ENCODE measurements at regions not wholly inside any gene's neighbourhood (a gene's known extent, or its start where the extent isn't known, plus 50 kb on each side); places are given as distances from the start of the nearest gene placed in this dataset.
A peak's percentile ranks its signal among the peaks of the same experiment; 100 is the strongest.

- no peak for DNase-seq (ENCODE audit: low read depth, low spot score)
Observed at GRCh38 chr21:35648512-35648911, 411.8 kb downstream of the SETD4 start.

GRCh38 chr21:35646606-35647005 is 413.7 kb downstream of the SETD4 start:
- peak; percentile 40 for DNase-seq (ENCODE audit: low read depth, low spot score)

- no peak for DNase-seq (ENCODE audit: low read depth, low spot score)
Observed at GRCh38 chr21:35645991-35646390, 414.3 kb downstream of the SETD4 start.

GRCh38 chr21:35644523-35644922 is 415.8 kb downstream of the SETD4 start:
- DNase-seq (ENCODE audit: low read depth, low spot score), result no peak

- no peak for DNase-seq (ENCODE audit: low read depth, low spot score)
Observed at GRCh38 chr21:35643176-35643575, 417.1 kb downstream of the SETD4 start.

- no peak for DNase-seq (ENCODE audit: low read depth, low spot score)
Observed at GRCh38 chr21:35641271-35642016, 418.9 kb downstream of the SETD4 start.

- no peak for DNase-seq (ENCODE audit: low read depth, low spot score)
Observed at GRCh38 chr21:35637431-35637830, 422.9 kb downstream of the SETD4 start.

GRCh38 chr21:35635994-35636393 is 424.3 kb downstream of the SETD4 start:
- DNase-seq (ENCODE audit: low read depth, low spot score), result no peak

GRCh38 chr21:35635261-35635660 is 425.1 kb downstream of the SETD4 start:
- no peak for DNase-seq (ENCODE audit: low read depth, low spot score)

- no peak for DNase-seq (ENCODE audit: low read depth, low spot score)
Observed at GRCh38 chr21:35633501-35633900, 426.8 kb downstream of the SETD4 start.

- DNase-seq (ENCODE audit: low read depth, low spot score), result no peak
Observed at GRCh38 chr21:35632711-35633110, 427.6 kb downstream of the SETD4 start.

- DNase-seq (ENCODE audit: low read depth, low spot score), result no peak
Observed at GRCh38 chr21:35628316-35628715, 432.0 kb downstream of the SETD4 start.

GRCh38 chr21:35627462-35627861 is 432.9 kb downstream of the SETD4 start:
- no peak for DNase-seq (ENCODE audit: low read depth, low spot score)

GRCh38 chr21:35625576-35625975 is 434.8 kb downstream of the SETD4 start:
- no peak for DNase-seq (ENCODE audit: low read depth, low spot score)

GRCh38 chr21:35624901-35625300 is 435.4 kb downstream of the SETD4 start:
- no peak for DNase-seq (ENCODE audit: low read depth, low spot score)

GRCh38 chr21:35622612-35623011 is 437.7 kb downstream of the SETD4 start:
- DNase-seq (ENCODE audit: low read depth, low spot score), result no peak

GRCh38 chr21:35619184-35619583 is 441.1 kb downstream of the SETD4 start:
- no peak for DNase-seq (ENCODE audit: low read depth, low spot score)

- no peak for DNase-seq (ENCODE audit: low read depth, low spot score)
Observed at GRCh38 chr21:35617491-35617890, 442.8 kb downstream of the SETD4 start.

GRCh38 chr21:35616090-35616489 is 444.2 kb downstream of the SETD4 start:
- DNase-seq (ENCODE audit: low read depth, low spot score), result peak; percentile 29

- DNase-seq (ENCODE audit: low read depth, low spot score), result no peak
Observed at GRCh38 chr21:35615325-35615724, 445.0 kb downstream of the SETD4 start.

GRCh38 chr21:35614396-35614921 is 445.9 kb downstream of the SETD4 start:
- no peak for DNase-seq (ENCODE audit: low read depth, low spot score)

GRCh38 chr21:35611708-35612132 is 448.6 kb downstream of the SETD4 start:
- no peak for DNase-seq (ENCODE audit: low read depth, low spot score)

- DNase-seq (ENCODE audit: low read depth, low spot score), result no peak
Observed at GRCh38 chr21:35609263-35609662, 451.1 kb downstream of the SETD4 start.

GRCh38 chr21:35607406-35607805 is 452.9 kb downstream of the SETD4 start:
- no peak for DNase-seq (ENCODE audit: low read depth, low spot score)
